ENCODE measurements at regions not wholly inside any gene's neighbourhood (a gene's known extent, or its start where the extent isn't known, plus 50 kb on each side); places are given as distances from the start of the nearest gene placed in this dataset.
A peak's percentile ranks its signal among the peaks of the same experiment; 100 is the strongest.

GRCh38 chr5:103374473-103374963 lies 116.0 kb downstream of the MACIR start:
- no peak for DNase-seq

DNA sequence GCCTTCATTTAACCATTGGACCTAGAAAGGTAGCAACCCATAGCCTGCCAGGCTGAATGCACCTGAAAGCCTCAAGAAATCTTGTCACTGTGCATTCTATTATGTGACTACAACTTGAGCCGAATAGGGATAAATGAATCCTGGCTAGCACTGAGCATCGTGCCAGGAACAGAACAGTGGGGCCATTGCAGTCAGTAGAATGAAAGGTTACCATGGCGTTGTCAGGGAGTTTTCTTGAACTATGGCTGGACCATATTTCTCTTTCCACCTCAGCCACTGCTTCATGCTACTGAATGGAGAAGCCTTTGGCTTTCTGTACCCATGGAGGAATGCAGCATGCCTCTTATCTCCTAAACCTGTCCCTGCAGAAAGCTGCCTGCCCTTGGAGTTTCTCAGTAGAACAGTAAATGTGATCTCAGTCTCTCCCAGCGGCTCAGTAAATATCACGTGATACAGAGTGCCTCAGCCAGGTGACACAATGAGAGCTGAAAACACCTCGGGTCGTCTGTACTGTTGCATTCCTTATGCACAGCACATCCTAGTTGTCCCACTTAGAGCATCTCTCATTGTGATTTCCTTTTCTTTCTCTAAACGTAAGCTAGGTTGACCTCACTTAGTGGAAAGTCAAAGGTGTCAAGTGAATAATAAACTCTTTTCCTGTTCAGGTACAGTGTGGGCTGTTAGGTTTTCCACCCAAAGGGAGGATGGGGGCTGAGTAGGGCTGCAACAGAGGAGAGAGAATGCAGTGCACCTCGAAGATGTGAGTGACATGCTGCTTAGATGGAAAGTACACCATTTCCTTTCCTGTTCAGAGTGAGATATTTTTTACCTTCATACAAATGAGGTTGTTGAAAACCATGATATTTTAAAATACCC lies 115.3 kb downstream of the MACIR start:
- DNase-seq: peak; percentile 3

DNA sequence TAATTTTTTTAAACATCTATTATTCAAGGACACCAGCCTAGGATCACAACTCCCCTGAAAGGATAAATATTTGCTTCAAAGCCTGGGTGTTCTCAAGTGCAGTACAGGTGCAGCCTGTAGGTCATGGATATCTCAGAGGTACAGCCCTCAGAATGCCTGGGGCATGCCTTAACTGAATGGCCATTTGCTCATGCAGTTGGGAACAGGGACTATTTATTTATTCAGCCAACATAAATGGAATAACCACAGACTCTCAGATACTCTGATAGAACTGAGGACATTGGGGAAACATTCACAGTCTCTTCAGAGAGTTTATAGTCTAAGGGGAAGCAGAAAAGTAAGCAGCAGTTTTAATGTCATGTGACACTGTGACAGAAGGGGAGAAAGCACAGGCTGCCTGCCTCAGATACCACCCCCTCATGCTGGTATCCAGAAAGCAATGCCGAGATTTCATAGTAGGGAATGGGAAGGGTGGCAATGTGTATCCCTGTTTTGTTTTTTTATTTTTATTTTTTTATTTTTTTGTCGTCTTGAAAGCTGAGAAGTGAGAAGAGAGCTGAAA lies 112.6 kb downstream of the MACIR start:
- DNase-seq: no peak

- no peak for DNase-seq
Observed at GRCh38 chr5:103369125-103370120, 110.9 kb downstream of the MACIR start.

DNA sequence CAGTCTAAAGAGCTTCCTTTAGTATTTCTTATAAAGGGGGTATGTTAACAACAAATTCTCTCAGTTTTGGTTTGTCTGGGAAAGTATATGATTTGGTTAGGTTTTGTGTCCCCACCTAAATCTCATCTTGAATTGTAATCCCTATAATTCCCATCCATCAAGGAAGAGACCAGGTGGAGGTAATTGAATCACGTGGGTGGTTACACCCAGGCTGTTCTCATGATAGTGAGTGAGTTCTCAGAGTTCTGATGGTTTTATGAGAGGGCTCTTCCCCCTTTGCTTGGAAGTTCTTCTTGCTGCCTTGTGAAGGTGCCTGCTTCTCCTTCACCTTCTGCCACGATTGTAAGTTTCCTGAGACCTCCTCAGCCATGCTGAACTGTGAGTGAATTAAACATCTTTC lies 109.1 kb downstream of the MACIR start:
- no peak for DNase-seq

DNA sequence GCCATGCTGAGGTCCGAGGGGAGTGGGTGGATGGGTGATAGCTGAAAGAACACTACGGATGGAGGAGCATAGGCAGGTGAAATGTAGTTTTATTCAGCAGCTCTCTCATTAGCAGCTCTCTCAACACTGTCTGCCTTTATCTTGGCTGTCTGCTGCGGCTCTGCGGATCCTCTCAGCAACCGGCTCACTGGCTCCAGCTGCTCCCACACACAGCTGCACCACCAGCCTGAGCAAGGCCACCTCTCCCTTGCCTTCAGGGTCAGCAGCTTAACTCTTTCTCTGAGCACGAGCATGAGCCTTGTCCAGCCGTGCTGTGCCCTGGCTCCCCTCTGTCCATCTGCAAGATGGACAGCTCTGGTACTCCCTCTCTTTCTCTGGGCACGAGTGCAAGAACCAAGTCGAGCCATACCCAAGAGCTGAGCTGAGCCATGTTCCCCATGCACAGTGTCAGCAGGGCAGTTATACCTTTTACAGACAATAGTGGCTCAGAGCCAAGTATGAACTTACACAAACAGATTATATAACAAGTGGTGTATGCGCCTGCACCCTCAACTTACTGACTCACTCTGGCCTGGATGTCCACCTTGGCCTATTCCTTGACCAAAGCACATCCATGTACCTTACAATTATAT lies 108.5 kb downstream of the MACIR start:
- DNase-seq: no peak

GRCh38 chr5:103364074-103364473 lies 105.5 kb downstream of the MACIR start:
- no peak for DNase-seq

GRCh38 chr5:103362211-103362610 lies 103.6 kb downstream of the MACIR start:
- no peak for DNase-seq

- no peak for DNase-seq
Observed at GRCh38 chr5:103360475-103360874, 101.9 kb downstream of the MACIR start.

DNA sequence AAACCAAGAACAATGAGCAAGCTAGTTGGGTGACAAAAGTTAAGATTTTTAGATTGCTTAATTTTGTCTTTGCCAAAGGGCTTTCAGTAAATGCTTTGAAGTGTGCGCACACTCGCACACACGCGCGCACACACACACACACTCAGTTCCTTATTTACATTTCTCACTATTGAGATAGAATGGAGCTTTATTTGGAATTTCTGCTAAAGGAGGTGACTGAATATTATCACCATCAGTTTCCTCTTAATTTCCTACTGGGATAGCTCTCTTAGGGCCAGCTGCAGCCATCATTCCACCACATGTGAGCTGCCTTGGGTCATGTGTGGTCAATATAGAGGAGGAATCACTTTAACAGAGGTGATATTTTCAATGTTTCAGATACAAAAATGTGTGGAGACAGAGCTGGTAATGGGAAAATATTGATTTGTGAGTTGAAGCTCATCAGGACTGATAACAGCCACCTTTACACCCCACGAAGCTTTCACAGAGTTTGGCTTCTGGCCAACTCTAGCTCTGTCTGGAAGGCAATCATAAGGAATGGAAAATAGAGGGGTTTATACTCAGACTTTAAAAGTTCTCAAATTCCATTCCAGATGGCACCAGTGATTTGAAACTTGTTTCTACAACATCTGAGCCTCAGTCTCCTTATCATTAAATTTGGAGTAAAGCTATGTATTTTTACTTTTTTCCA lies 99.9 kb downstream of the MACIR start:
- no peak for DNase-seq

DNA sequence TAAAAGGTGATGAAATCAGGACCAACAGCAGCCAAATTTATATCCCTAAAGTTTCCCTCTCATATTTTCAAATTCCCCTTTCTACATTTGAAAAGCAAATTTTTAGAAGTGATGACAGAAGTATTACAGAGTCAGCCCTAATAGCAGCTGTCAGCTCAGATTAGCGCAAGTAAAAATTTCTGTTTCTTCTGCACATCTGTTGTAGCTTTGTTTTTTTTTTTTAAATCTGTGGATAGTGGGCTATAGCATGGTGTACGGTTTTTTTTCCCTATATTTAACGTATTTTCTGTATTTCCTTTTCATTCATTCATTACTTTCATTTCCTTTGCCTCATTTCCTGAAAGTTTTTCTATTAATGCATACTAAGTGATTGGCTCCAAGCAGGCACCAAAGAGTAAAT lies 99.1 kb downstream of the MACIR start:
- no peak for DNase-seq

GRCh38 chr5:103356350-103357091 lies 98.0 kb downstream of the MACIR start:
- no peak for DNase-seq

DNA sequence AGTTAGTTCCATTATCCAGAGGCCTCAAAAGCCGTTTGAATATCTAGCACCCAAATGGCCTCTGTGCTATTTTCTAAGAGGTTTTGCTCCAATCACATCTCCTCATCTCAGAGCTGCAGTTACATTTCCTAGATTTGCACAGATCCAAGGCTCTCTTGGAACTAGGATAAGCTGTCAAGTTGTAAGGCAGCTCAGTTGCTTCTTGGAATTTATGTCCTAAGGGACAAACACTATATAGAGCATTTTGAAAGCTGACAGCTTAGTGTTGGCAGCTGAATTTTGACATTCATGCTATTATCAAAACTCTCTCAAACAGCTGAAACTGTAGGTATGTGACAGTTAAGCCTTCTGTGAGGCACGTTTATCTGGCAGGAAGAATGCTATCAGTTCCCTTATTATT lies 97.0 kb downstream of the MACIR start:
- DNase-seq: no peak

DNA sequence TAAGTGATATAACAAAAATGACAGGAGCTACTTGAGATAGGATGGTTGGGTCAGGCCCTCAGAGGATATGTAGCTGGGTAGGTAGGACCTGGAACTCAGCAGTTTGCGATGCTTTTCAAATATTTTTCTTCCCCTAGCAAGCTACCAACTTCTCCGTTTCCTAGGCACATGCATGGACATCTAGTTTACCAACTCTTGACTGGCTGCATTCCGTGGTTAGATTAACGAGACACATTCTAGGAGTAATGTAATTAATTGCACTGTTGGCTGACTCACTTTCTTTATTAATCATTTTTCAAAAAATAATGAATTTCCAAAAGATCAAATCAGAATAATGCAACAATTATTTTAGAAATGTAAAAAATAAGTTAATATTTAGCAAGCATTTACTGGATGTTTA lies 95.9 kb downstream of the MACIR start:
- DNase-seq: no peak

GRCh38 chr5:103353581-103353980 lies 95.0 kb downstream of the MACIR start:
- no peak for DNase-seq

GRCh38 chr5:103347716-103348423 lies 89.3 kb downstream of the MACIR start:
- no peak for DNase-seq

DNA sequence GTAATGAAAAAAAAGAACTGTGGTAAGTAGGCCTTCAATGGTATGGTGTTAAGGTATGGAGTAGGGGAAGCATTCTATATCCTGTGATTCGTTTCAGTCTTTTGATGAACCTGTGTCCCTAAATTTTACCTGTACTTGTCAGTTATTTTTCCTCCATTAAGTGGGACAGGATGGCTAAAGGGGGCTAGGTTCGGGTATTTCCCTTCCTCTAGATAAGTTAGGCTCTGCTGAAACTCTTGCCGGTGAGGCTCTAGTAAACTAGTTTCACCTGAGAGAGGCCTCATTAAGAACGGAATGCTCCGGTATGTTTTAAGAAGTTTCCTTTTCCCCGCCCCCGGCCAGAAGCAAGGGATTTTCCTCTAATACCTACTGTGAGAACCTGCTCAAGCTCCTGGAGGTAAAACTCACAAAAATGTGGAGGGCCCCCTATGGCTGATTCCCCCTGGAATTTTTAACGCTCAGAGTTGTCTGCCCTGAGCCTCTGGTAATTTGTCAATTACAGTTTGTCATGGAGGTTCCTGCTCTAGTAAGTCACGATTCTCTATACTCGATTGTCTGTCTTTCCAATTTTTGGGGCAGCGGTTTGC lies 87.7 kb downstream of the MACIR start:
- DNase-seq: no peak

- DNase-seq: no peak
Observed at GRCh38 chr5:103345461-103345860, 86.9 kb downstream of the MACIR start.

DNA sequence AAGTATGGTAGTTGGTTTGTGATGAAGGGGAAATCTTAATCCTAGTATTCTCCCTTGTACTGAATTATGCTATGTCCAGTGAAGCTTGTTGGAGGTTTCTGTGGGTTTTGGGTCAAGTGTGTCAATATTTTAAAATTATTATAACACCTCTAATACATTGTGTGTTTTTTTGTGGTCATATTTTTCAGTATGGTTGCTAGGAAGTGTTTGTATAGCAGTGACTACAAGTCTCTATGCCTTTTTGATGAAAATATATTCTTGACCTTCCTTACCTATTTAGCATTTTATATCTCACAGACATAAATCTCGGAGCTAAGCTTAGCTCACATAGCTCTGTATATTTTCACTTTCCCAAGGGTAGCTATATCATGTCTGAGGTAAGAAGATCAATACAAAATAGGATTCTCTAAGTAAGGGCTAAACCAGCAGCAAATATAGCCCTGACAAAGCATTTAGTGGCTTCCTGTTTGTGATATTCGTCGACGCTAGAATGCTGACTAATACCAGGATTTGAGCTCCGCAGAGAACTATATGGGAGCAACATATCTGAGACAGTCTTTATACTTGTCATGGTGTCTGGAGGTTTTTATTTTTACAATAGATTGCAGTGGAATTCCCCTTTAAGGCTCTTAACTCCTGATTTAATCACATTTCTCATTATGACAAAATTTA lies 82.3 kb downstream of the MACIR start:
- no peak for DNase-seq

- DNase-seq: no peak
Observed at GRCh38 chr5:103340132-103340531, 81.6 kb downstream of the MACIR start.

Measured in NCI-H146 (cell line).